H1 (cell line): ENCODE measurements at regions not wholly inside any gene's neighbourhood (a gene's known extent, or its start where the extent isn't known, plus 50 kb on each side); places are given as distances from the start of the nearest gene placed in this dataset.

Experiments used
- ATF2 ChIP-seq: IDR thresholded peaks from 2 replicates; pipeline ENCODE4 v1.6.1; 2012; ENCODE audit warnings: low read length, inconsistent platforms
- EP300 ChIP-seq, 2 experiments: IDR thresholded peaks; 1 replicate in 1 of 2; 2 replicates in 1 of 2; pipeline ENCODE4 v1.6.1; 2011 to 2012; ENCODE audit warnings: low read depth in 2 of 2, low read length in 2 of 2, mild to moderate bottlenecking in 2 of 2, borderline replicate concordance in 1 of 2, inconsistent platforms in 1 of 2, moderate library complexity in 1 of 2
- JUN ChIP-seq: IDR thresholded peaks from 2 replicates; pipeline ENCODE4 v1.6.1; 2011; ENCODE audit warnings: low read depth, mild to moderate bottlenecking, improper control_type of control experiment, low read length
- POLR2A ChIP-seq, 2 experiments: IDR thresholded peaks; 1 replicate in 1 of 2; 2 replicates in 1 of 2; pipeline ENCODE4 v1.6.1; 2011; ENCODE audit warnings: low read depth in 2 of 2, low read length in 2 of 2, mild to moderate bottlenecking in 2 of 2; ENCODE audit errors: control extremely low read depth in 1 of 2
- POLR2AphosphoS5 ChIP-seq: IDR thresholded peaks from 2 replicates; pipeline ENCODE4 v1.6.1; 2011; ENCODE audit warnings: low read depth, low read length
- TF ChIP-seq, protein P1 (sequence below), 3 experiments: IDR thresholded peaks; 1 replicate in 2 of 3; 2 replicates in 1 of 3; pipeline versions ENCODE4 v1.5.1 to v1.6.1; 2011; ENCODE audit warnings: low read length in 3 of 3, mild to moderate bottlenecking in 3 of 3, inconsistent platforms in 2 of 3, low read depth in 1 of 3, moderate library complexity in 1 of 3; ENCODE audit not compliant: insufficient read depth in 1 of 3; ENCODE audit errors: control extremely low read depth in 1 of 3

DNA sequence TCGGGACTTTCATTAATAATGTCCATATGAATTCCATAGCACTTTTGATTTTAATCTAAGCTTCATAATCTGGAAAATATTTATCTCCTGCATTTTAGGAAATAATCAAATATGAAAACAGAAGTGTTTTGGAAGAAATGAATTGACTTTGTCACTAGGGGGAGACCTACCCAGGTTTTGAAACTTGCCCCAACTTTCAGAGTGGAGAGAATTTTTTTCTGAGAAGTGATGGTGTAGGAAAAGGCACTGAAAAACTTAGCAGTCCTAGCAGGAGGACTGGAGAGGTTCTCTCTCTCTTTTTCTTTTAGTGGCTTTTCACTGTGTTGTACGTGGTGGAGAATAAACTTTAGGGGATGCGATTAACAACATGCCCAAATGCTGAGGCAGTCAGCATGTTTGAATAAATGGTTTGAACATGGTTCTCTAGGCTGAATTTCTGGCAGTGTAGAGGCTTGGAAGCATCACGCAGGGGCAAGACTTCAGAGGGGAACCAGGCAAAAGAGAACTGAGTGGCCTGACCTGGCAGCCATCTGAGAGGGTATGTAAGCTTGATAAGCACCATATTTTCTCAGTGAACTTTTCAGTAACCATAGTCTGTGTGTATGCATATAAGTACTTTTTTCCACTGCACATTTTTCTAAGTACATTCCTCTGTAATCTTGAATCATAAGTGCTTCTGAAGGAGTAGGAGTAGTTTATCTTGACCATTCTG lies 68.3 kb upstream of the NEK7 start:
- TF ChIP-seq POLR2AphosphoS5 = no peak
- TF ChIP-seq, protein P1, sequence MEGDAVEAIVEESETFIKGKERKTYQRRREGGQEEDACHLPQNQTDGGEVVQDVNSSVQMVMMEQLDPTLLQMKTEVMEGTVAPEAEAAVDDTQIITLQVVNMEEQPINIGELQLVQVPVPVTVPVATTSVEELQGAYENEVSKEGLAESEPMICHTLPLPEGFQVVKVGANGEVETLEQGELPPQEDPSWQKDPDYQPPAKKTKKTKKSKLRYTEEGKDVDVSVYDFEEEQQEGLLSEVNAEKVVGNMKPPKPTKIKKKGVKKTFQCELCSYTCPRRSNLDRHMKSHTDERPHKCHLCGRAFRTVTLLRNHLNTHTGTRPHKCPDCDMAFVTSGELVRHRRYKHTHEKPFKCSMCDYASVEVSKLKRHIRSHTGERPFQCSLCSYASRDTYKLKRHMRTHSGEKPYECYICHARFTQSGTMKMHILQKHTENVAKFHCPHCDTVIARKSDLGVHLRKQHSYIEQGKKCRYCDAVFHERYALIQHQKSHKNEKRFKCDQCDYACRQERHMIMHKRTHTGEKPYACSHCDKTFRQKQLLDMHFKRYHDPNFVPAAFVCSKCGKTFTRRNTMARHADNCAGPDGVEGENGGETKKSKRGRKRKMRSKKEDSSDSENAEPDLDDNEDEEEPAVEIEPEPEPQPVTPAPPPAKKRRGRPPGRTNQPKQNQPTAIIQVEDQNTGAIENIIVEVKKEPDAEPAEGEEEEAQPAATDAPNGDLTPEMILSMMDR (IDR thresholded peaks at IDR 0.05; ENCODE audit: control extremely low read depth in 1 of 3, insufficient read depth in 1 of 3, low read depth in 1 of 3, low read length in 3 of 3) = peak in 2 of 3 experiments; percentile 26 to 52; a peak in 2 of 4 replicates
- no peak for TF ChIP-seq ATF2
- no peak for TF ChIP-seq POLR2A (IDR thresholded peaks at IDR 0.05; ENCODE audit: control extremely low read depth in 1 of 2, low read depth in 2 of 2, low read length in 2 of 2)
- no peak for TF ChIP-seq JUN
- TF ChIP-seq EP300 (IDR thresholded peaks at IDR 0.05; ENCODE audit: borderline replicate concordance in 1 of 2, low read depth in 2 of 2, low read length in 2 of 2) = no peak
